ENCODE measurements at regions not wholly inside any gene's neighbourhood (a gene's known extent, or its start where the extent isn't known, plus 50 kb on each side); places are given as distances from the start of the nearest gene placed in this dataset.
"Not testable (repeated sequence)": the region's sequence is repeated elsewhere in the genome, so short reads cannot be mapped to it uniquely, and the experiment has no call there.

GRCh38 chr2:145587922-145588321 lies 1068.0 kb upstream of the ZEB2 start:
- DNase-seq = peak; percentile 43

- no peak for DNase-seq
Observed at GRCh38 chr2:145584353-145584752, 1064.4 kb upstream of the ZEB2 start.

- DNase-seq = no peak
Observed at GRCh38 chr2:145573608-145574007, 1053.7 kb upstream of the ZEB2 start.

- DNase-seq = no peak
Observed at GRCh38 chr2:145572238-145572637, 1052.3 kb upstream of the ZEB2 start.

GRCh38 chr2:145569108-145569507 lies 1049.2 kb upstream of the ZEB2 start:
- peak; percentile 19 for DNase-seq

- DNase-seq = no peak
Observed at GRCh38 chr2:145563741-145564615, 1044.1 kb upstream of the ZEB2 start.

GRCh38 chr2:145561152-145561551 lies 1041.2 kb upstream of the ZEB2 start:
- DNase-seq = no peak

GRCh38 chr2:145558617-145559350 lies 1038.9 kb upstream of the ZEB2 start:
- no peak for DNase-seq

- DNase-seq = no peak
Observed at GRCh38 chr2:145555360-145555759, 1035.4 kb upstream of the ZEB2 start.

GRCh38 chr2:145551686-145552085 lies 1031.8 kb upstream of the ZEB2 start:
- no peak for DNase-seq

- DNase-seq = no peak
Observed at GRCh38 chr2:145548479-145548878, 1028.6 kb upstream of the ZEB2 start.

- DNase-seq = no peak
Observed at GRCh38 chr2:145547620-145548019, 1027.7 kb upstream of the ZEB2 start.

- DNase-seq = peak; percentile 10
Observed at GRCh38 chr2:145546091-145546490, 1026.2 kb upstream of the ZEB2 start.

GRCh38 chr2:145543856-145544255 lies 1023.9 kb upstream of the ZEB2 start:
- DNase-seq = no peak

GRCh38 chr2:145543155-145543554 lies 1023.2 kb upstream of the ZEB2 start:
- DNase-seq = no peak

GRCh38 chr2:145541028-145541427 lies 1021.1 kb upstream of the ZEB2 start:
- no peak for DNase-seq

GRCh38 chr2:145538661-145539350 lies 1018.9 kb upstream of the ZEB2 start:
- no peak for DNase-seq

- no peak for DNase-seq
Observed at GRCh38 chr2:145530653-145531052, 1010.7 kb upstream of the ZEB2 start.

- DNase-seq = no peak
Observed at GRCh38 chr2:145524836-145525235, 1004.9 kb upstream of the ZEB2 start.

GRCh38 chr2:145524303-145524702 lies 1004.4 kb upstream of the ZEB2 start:
- no peak for DNase-seq

GRCh38 chr2:145519254-145519653 lies 999.3 kb upstream of the ZEB2 start:
- not testable (repeated sequence) for DNase-seq

GRCh38 chr2:145511946-145512345 lies 992.0 kb upstream of the ZEB2 start:
- DNase-seq = no peak

GRCh38 chr2:145503511-145503910 lies 983.6 kb upstream of the ZEB2 start:
- no peak for DNase-seq

- no peak for DNase-seq
Observed at GRCh38 chr2:145501920-145502319, 982.0 kb upstream of the ZEB2 start.
